ENCODE measurements at regions not wholly inside any gene's neighbourhood (a gene's known extent, or its start where the extent isn't known, plus 50 kb on each side); places are given as distances from the start of the nearest gene placed in this dataset.
"Not testable (repeated sequence)": the region's sequence is repeated elsewhere in the genome, so short reads cannot be mapped to it uniquely, and the experiment has no call there.

DNA sequence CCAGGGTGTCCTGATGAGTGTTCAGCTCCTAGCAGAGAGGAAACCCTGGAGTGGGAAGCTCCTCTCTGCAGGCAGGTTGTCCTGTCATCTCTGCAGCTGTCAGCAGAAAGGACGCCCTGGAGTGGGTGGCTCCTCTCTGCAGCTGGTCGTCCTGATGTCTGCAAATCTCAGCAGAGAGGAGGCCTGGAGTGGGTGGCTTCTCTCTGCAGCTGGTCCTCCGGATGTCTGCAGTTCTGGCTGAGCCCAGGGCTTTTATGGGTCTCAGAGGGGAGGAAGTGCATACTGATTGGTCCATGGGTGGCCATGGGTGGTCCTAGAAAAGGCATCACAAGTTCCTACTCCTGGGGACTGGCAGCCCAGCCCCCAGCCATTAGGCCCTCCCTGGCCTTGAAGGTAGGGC lies 102.6 kb upstream of the BNIP2 start:
- TF ChIP-seq, protein P1, sequence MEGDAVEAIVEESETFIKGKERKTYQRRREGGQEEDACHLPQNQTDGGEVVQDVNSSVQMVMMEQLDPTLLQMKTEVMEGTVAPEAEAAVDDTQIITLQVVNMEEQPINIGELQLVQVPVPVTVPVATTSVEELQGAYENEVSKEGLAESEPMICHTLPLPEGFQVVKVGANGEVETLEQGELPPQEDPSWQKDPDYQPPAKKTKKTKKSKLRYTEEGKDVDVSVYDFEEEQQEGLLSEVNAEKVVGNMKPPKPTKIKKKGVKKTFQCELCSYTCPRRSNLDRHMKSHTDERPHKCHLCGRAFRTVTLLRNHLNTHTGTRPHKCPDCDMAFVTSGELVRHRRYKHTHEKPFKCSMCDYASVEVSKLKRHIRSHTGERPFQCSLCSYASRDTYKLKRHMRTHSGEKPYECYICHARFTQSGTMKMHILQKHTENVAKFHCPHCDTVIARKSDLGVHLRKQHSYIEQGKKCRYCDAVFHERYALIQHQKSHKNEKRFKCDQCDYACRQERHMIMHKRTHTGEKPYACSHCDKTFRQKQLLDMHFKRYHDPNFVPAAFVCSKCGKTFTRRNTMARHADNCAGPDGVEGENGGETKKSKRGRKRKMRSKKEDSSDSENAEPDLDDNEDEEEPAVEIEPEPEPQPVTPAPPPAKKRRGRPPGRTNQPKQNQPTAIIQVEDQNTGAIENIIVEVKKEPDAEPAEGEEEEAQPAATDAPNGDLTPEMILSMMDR (IDR thresholded peaks at IDR 0.05; ENCODE audit: control extremely low read depth, extremely low read depth), result no peak
- Histone ChIP-seq H3K4me3 (no peak overlapping the region), H3K27me3 (ENCODE audit: control insufficient read depth in 3 of 3, insufficient read depth in 3 of 3, low read length in 2 of 3) (peaks cover 0 to 26% (median 7%) of the 10 kb centered on the region in 3 donors), H3K4me1 (ENCODE audit: control insufficient read depth in 5 of 5, insufficient read depth in 5 of 5, low read length in 5 of 5) (no peaks in the 10 kb centered on the region), H3K27ac (ENCODE audit: low read depth in 1 of 2, low read length in 1 of 2) (no peak overlapping the region), H3K36me3 (ENCODE audit: control insufficient read depth in 4 of 4, insufficient read depth in 4 of 4, low read length in 4 of 4) (no peaks in the 10 kb centered on the region), H3K9ac (ENCODE audit: insufficient read depth in 1 of 2, low read length in 2 of 2) (no peak overlapping the region), H3K9me3 (ENCODE audit: control insufficient read depth in 4 of 4, insufficient read depth in 3 of 4, low read length in 3 of 4) (peaks cover 0 to 3% (median 0%) of the 10 kb centered on the region in 4 donors)
- ATAC-seq (ENCODE audit: insufficient read depth, low FRiP score), result no peak
- 74 to 92% methylated on average over 3 of the region's 3 CpGs for WGBS, 2 donors
- no peak for DNase-seq

DNA sequence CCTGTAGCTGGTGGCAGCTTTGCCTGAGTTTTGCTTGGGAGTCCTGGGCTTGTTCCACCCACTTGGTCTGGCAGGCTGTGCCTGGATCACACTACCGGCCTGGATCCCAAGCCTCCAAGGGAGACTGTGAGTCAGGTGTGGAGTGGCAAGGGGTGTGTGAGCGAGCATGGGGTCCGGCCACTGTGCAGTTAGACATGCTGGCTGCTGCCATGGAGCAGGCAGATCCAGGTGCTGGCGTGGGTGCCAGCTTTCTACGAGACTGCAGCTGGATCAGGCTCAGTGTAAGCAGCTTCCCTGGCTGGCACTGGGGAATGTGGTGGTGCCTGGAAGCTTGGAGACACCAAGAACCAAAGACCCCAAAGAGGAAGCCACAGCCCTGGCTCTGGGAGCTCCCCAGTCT lies 102.0 kb upstream of the BNIP2 start:
- DNase-seq, result no peak

DNA sequence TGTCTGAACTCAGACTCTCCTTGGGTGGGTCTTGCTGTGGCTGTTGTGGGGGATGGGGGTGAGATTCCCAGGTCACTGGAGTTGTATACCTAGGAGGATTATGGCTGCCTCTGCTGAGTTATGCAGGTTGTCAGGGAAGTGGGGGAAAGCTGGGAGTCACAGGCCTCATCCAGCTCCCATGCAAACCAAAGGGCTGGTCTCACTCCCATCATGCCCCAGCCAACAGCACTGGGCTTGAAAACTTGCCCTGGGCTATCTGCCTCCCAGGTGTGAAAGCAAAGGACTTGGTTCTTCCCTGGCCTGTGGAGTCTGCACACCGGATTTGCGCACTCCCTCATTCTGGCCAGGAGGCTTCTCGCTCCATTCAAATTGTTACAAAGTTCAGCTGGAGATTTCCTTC lies 97.3 kb upstream of the BNIP2 start:
- WGBS, 2 donors, result 97% methylated on average over 3 of the region's 3 CpGs
- not testable (repeated sequence) for H3K4me1 ChIP-seq (ENCODE audit: control insufficient read depth in 5 of 5, insufficient read depth in 5 of 5, low read length in 5 of 5); H3K4me3 ChIP-seq; ATAC-seq (ENCODE audit: insufficient read depth, low FRiP score); H3K36me3 ChIP-seq (ENCODE audit: control insufficient read depth in 4 of 4, insufficient read depth in 4 of 4, low read length in 4 of 4); DNase-seq; H3K9ac ChIP-seq (ENCODE audit: insufficient read depth in 1 of 2, low read length in 2 of 2); H3K9me3 ChIP-seq (ENCODE audit: control insufficient read depth in 4 of 4, insufficient read depth in 3 of 4, low read length in 3 of 4); H3K27ac ChIP-seq (ENCODE audit: low read depth in 1 of 2, low read length in 1 of 2); H3K27me3 ChIP-seq (ENCODE audit: control insufficient read depth in 3 of 3, insufficient read depth in 3 of 3, low read length in 2 of 3)

More for the DNA sequence above, 102.0 kb upstream of the BNIP2 start:
- TF ChIP-seq, protein P1 (IDR thresholded peaks at IDR 0.05; ENCODE audit: control extremely low read depth, extremely low read depth), result no peak
- peaks cover 0 to 22% (median 7%) of the 10 kb centered on the region in 3 donors for H3K27me3 ChIP-seq (ENCODE audit: control insufficient read depth in 3 of 3, insufficient read depth in 3 of 3, low read length in 2 of 3)
- ATAC-seq (ENCODE audit: insufficient read depth, low FRiP score), result no peak
- 72 to 76% methylated on average over 5 of the region's 5 CpGs for WGBS, 2 donors
- H3K27ac ChIP-seq (ENCODE audit: low read depth in 1 of 2, low read length in 1 of 2), result no peak overlapping the region
- no peaks in the 10 kb centered on the region for H3K36me3 ChIP-seq (ENCODE audit: control insufficient read depth in 4 of 4, insufficient read depth in 4 of 4, low read length in 4 of 4)
- no peak overlapping the region for H3K9ac ChIP-seq (ENCODE audit: insufficient read depth in 1 of 2, low read length in 2 of 2)
- no peaks in the 10 kb centered on the region for H3K4me1 ChIP-seq (ENCODE audit: control insufficient read depth in 5 of 5, insufficient read depth in 5 of 5, low read length in 5 of 5)
- H3K4me3 ChIP-seq, result no peak overlapping the region
- H3K9me3 ChIP-seq (ENCODE audit: control insufficient read depth in 4 of 4, insufficient read depth in 3 of 4, low read length in 3 of 4), result peaks cover 0 to 3% (median 0%) of the 10 kb centered on the region in 4 donors

DNA sequence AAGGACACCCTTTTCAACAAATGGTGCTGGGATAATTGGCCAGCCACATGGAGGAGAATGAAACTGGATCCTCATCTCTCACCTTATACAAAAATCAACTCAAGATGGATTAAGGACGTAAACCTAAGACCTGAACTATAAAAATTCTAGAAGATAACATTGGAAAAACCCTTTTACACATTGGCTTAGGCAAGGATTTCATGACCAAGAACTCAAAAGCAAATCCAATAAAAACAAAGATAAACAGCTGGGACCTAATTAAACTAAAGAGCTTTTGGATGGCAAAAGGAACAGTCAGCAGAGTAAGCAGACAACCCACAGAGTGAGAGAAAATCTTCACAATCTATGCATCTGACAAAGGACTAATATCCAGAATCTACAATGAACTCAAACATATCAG lies 96.9 kb upstream of the BNIP2 start:
- H3K4me3 ChIP-seq; H3K9ac ChIP-seq (ENCODE audit: insufficient read depth in 1 of 2, low read length in 2 of 2); ATAC-seq (ENCODE audit: insufficient read depth, low FRiP score); H3K27ac ChIP-seq (ENCODE audit: low read depth in 1 of 2, low read length in 1 of 2); H3K36me3 ChIP-seq (ENCODE audit: control insufficient read depth in 4 of 4, insufficient read depth in 4 of 4, low read length in 4 of 4); DNase-seq; H3K9me3 ChIP-seq (ENCODE audit: control insufficient read depth in 4 of 4, insufficient read depth in 3 of 4, low read length in 3 of 4); H3K27me3 ChIP-seq (ENCODE audit: control insufficient read depth in 3 of 3, insufficient read depth in 3 of 3, low read length in 2 of 3); H3K4me1 ChIP-seq (ENCODE audit: control insufficient read depth in 5 of 5, insufficient read depth in 5 of 5, low read length in 5 of 5): not testable (repeated sequence)
- WGBS, 2 donors, result 94 to 97% methylated on average over 1 of the region's 1 CpG

DNA sequence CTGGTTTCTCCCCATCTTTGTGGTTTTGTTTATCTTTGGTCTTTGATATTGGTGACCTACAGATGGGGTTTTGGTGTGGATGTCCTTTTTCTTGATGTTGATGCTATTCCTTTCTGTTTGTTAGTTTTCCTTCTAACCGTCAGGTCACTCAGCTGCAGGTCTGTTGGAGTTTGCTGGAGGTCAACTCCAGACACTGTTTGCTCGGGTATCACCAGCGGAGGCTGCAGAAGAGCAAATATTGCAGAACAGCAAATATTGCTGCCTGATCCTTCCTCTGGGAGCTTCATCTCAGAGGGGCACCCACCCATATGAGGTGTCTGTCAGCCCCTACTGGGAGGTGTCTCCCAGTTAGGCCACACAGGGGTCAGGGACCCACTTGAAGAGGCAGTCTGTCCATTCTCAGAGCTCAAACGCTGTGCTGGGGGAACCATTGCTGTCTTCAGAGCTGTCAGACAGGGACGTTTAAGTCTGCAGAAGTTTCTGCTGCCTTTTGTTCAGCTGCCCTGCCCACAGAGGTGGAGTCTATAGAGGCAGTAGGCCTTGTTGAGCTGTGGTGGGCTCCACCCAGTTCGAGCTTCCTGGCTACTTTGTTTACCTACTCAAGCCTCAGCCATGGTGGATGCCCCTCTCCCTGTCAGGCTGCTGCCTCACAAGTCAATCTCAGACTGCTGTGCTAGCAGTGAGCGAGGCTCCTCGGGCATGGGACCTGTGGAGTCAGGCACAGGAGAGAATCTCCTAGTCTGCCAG lies 94.8 kb upstream of the BNIP2 start:
- WGBS, 2 donors, result 63 to 75% methylated on average over 8 of the region's 8 CpGs
- ATAC-seq (ENCODE audit: insufficient read depth, low FRiP score); H3K9ac ChIP-seq (ENCODE audit: insufficient read depth in 1 of 2, low read length in 2 of 2); DNase-seq; H3K9me3 ChIP-seq (ENCODE audit: control insufficient read depth in 4 of 4, insufficient read depth in 3 of 4, low read length in 3 of 4); H3K4me3 ChIP-seq; H3K36me3 ChIP-seq (ENCODE audit: control insufficient read depth in 4 of 4, insufficient read depth in 4 of 4, low read length in 4 of 4); H3K27me3 ChIP-seq (ENCODE audit: control insufficient read depth in 3 of 3, insufficient read depth in 3 of 3, low read length in 2 of 3); H3K4me1 ChIP-seq (ENCODE audit: control insufficient read depth in 5 of 5, insufficient read depth in 5 of 5, low read length in 5 of 5); H3K27ac ChIP-seq (ENCODE audit: low read depth in 1 of 2, low read length in 1 of 2): not testable (repeated sequence)
